ENCODE measurements at regions not wholly inside any gene's neighbourhood (a gene's known extent, or its start where the extent isn't known, plus 50 kb on each side); places are given as distances from the start of the nearest gene placed in this dataset.

DNA sequence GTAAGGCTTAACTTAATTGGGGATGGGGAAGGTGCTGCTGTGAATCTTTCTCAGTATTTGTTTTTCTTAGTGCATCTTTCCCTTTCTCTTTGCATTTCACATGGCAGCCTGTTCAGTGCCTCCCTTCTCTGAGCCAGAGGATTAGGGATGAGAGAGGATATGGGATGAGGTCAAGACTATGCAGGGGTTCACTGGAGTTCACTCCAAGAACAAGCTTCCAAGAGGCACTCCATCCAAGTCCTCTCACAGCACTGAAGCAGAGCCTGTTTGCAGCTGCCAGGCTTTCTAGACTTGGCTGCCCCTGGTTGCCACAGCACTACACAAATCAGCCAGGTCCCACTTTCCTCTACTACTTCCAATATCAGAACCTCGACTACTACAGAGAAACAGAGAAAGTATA is 80.3 kb upstream of the GYPC start:
- TF ChIP-seq, protein P1, sequence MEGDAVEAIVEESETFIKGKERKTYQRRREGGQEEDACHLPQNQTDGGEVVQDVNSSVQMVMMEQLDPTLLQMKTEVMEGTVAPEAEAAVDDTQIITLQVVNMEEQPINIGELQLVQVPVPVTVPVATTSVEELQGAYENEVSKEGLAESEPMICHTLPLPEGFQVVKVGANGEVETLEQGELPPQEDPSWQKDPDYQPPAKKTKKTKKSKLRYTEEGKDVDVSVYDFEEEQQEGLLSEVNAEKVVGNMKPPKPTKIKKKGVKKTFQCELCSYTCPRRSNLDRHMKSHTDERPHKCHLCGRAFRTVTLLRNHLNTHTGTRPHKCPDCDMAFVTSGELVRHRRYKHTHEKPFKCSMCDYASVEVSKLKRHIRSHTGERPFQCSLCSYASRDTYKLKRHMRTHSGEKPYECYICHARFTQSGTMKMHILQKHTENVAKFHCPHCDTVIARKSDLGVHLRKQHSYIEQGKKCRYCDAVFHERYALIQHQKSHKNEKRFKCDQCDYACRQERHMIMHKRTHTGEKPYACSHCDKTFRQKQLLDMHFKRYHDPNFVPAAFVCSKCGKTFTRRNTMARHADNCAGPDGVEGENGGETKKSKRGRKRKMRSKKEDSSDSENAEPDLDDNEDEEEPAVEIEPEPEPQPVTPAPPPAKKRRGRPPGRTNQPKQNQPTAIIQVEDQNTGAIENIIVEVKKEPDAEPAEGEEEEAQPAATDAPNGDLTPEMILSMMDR (IDR thresholded peaks at IDR 0.05), result no peak
- TF ChIP-seq EP300 (IDR thresholded peaks at IDR 0.05) (no peak), POLR2A (IDR thresholded peaks at IDR 0.05) (no peak)
